Heart left ventricle (tissue), 16 donors: ENCODE measurements at regions not wholly inside any gene's neighbourhood (a gene's known extent, or its start where the extent isn't known, plus 50 kb on each side); places are given as distances from the start of the nearest gene placed in this dataset.

Experiments used
- ATAC-seq, 4 donors: fragments of 200-7000 bp; cut with Tn5 transposase; one replicate each; pipeline ENCODE4 v1.9.1; 2020 to 2022; ENCODE audit warnings: moderate library complexity in 4 of 4, mild to moderate bottlenecking in 3 of 4, moderate number of reproducible peaks in 1 of 4
- DNase-seq, 5 donors: peaks; one replicate each; pipeline ENCODE4 v3.0.0-alpha.2; 2020
- H3K27ac ChIP-seq, 12 donors: fragments of 200-600 bp; sonication (generic) in 4 of 12; one replicate each; pipeline versions ENCODE4 v1.5.0 to v1.8.0; 2016 to 2022; ENCODE audit warnings: mild to moderate bottlenecking in 2 of 12
- H3K27me3 ChIP-seq, 9 donors: fragments of 200-600 bp; sonication (generic) in 2 of 9; one replicate each; pipeline versions ENCODE4 v1.5.1 to v1.8.0; 2016 to 2022; ENCODE audit warnings: mild to moderate bottlenecking in 3 of 9
- H3K36me3 ChIP-seq, 9 donors: fragments of 200-600 bp; sonication (generic) in 2 of 9; one replicate each; pipeline versions ENCODE4 v1.5.0 to v1.8.0; 2018 to 2022; ENCODE audit warnings: mild to moderate bottlenecking in 2 of 9
- H3K4me1 ChIP-seq, 12 donors: fragments of 200-600 bp; sonication (generic) in 4 of 12; one replicate each; pipeline versions ENCODE4 v1.5.0 to v1.8.0; 2016 to 2022; ENCODE audit warnings: mild to moderate bottlenecking in 3 of 12
- H3K4me3 ChIP-seq, 12 donors: fragments of 200-600 bp; sonication (generic) in 4 of 12; one replicate each; pipeline versions ENCODE4 v1.5.0 to v1.8.0; 2017 to 2022; ENCODE audit warnings: mild to moderate bottlenecking in 9 of 12, moderate library complexity in 4 of 12
- H3K9me3 ChIP-seq, 12 donors: fragments of 200-600 bp; sonication (generic) in 4 of 12; one replicate each; pipeline versions ENCODE4 v1.5.0 to v1.8.0; 2016 to 2022; ENCODE audit warnings: mild to moderate bottlenecking in 1 of 12
- CTCF ChIP-seq, 12 donors: fragments of 200-600 bp; sonication (generic) in 4 of 12; IDR thresholded peaks; one replicate each; pipeline versions ENCODE4 v1.5.0 to v1.8.0; 2018 to 2022; ENCODE audit warnings: antibody characterized with exemption in 12 of 12, mild to moderate bottlenecking in 5 of 12
- POLR2A ChIP-seq, 2 donors: fragments of 450-650 bp; IDR thresholded peaks; one replicate each; pipeline ENCODE4 v1.6.1; 2017; ENCODE audit warnings: antibody characterized with exemption in 2 of 2, mild to moderate bottlenecking in 2 of 2, moderate library complexity in 2 of 2
- WGBS, 4 donors: extraction: QIAGEN DNeasy Blood & Tissue Kit in 2 of 4; methylation state at CpG; one replicate each; pipeline versions ENCODE4 v1.1.5 to v1.1.7; 2013 to 2018; 5-methylcytosine and 5-hydroxymethylcytosine counted together
- intact Hi-C, 10 donors: fragments of 100-400 bp; cut with DNase I; formaldehyde crosslinking; loops; one replicate each; pipeline versions ENCODE4 v1.11.1 to v1.14.2; 2022
- donor health status: ischemic (EF 13 %, LVEDD 7.1; RV severe dilation, severe dysfunction).
- donor health status: healthy with polysubstance abuse.
- donor health status: DM: no; HTN: yes; CAD: no.
- donor health status: DM: no; HTN: no; CAD: no.
- donor health status: ischemic (EF 25% LVEDD 6.9; RV normal size, moderate dysfunction).
- donor health status: ischemic (EF 25% LVEDD 5.7; RV mildly dilated, moderate dysfunction).
- donor health status: healthy.
- donor health status: DM: yes; HTN: yes; CAD: no.
- donor health status: ischemic (EF 35%, LVEDD 5.7; RV mildly dilated, moderate dysfunction).
- donor health status: nonischemic (EF 11% LVEDD 7.7; RV severe dilation, severe dysfunction).
- donor health status: DM: yes; HTN: yes; CAD: no.
- donor health status: PGD.
- donor health status: ischemic (EF 29% LVEDD 5.4; RV normal size, mild dysfunction).
- donor health status: nonischemic (EF 23%, LVEDD 6.1; RV moderate dilation, normal function).

DNA sequence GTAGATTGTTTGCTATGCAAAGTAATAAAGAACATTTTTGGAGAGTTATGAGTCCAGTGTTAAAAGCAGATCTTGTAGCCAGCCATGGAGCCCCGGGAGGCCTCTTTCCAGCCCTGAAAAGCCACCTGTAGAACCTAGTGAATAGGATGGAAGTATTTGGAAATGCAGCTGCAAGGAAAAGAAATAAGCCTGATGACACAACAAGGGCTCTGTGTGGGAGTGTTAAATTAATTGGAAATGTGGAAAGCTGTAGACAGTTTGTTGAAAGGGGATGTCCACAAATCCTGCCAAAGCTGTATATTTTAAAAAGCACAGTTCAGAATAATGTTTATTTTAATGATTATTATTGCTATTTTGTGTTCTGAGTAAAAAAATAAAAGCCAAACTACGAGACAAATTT, 152.5 kb upstream of the GHR start:
- no peak for ATAC-seq
- Histone ChIP-seq H3K4me1 (no peaks in the 10 kb centered on the region), H3K27ac (no peak overlapping the region), H3K27me3 (no peaks in the 10 kb centered on the region), H3K4me3 (no peak overlapping the region), H3K36me3 (no peaks in the 10 kb centered on the region), H3K9me3 (no peaks in the 10 kb centered on the region)
- WGBS, 4 donors = 44 to 55% (median 48%) methylated on average over 2 of the region's 2 CpGs
- DNase-seq = no peak
- intact Hi-C loops = no loop called here
- TF ChIP-seq CTCF (IDR thresholded peaks at IDR 0.05) = no peak

- no peak overlapping the region for H3K4me3 ChIP-seq
- no peaks in the 10 kb centered on the region for H3K27me3 ChIP-seq
- DNase-seq = no peak
- intact Hi-C loops = no loop called here
- H3K36me3 ChIP-seq = no peaks in the 10 kb centered on the region
- no peak overlapping the region for H3K27ac ChIP-seq
- ATAC-seq = no peak
- H3K4me1 ChIP-seq = no peaks in the 10 kb centered on the region
- no peaks in the 10 kb centered on the region for H3K9me3 ChIP-seq
- no peak for TF ChIP-seq POLR2A (IDR thresholded peaks at IDR 0.05)
- no peak for TF ChIP-seq CTCF (IDR thresholded peaks at IDR 0.05)
- WGBS, 4 donors = 21 to 48% (median 45%) methylated on average over 1 of the region's 1 CpG
These were observed 148.3 kb upstream of the GHR start for GRCh38 chr5:42274913-42275312.

GRCh38 chr5:42277293-42277692, 145.9 kb upstream of the GHR start:
- Histone ChIP-seq H3K4me1 (no peaks in the 10 kb centered on the region), H3K36me3 (no peaks in the 10 kb centered on the region), H3K4me3 (no peak overlapping the region), H3K9me3 (no peaks in the 10 kb centered on the region), H3K27ac (no peak overlapping the region), H3K27me3 (no peaks in the 10 kb centered on the region)
- 45 to 71% (median 63%) methylated on average over 2 of the region's 2 CpGs for WGBS, 4 donors
- no peak for ATAC-seq
- no peak for DNase-seq
- no peak for TF ChIP-seq CTCF (IDR thresholded peaks at IDR 0.05)
- TF ChIP-seq POLR2A (IDR thresholded peaks at IDR 0.05) = no peak
- intact Hi-C loops = no loop called here

DNA sequence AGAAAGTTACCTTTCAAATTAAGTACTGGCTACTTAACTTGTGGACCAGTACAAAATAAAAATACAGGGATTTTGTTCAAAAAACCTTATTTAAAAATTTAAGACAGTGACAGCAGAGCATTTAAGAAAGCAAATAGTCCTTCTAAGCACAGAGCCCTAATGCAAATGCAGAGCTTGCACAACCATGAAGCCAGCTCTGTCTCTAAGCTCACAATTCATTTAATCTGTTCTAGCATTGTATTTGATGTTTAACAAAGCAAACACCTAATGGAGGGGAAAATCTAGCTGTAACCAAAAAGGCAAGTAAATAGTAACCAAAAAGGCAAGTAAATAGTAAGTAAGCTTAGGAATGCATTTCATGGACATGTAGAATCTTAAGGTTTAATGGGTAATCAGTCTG, 138.7 kb upstream of the GHR start:
- no peaks in the 10 kb centered on the region for H3K9me3 ChIP-seq
- intact Hi-C loops = no loop called here
- ATAC-seq = no peak
- no peaks in the 10 kb centered on the region for H3K27me3 ChIP-seq
- no peak overlapping the region for H3K4me3 ChIP-seq
- no peak for DNase-seq
- TF ChIP-seq POLR2A (IDR thresholded peaks at IDR 0.05) = no peak
- no peak for TF ChIP-seq CTCF (IDR thresholded peaks at IDR 0.05)
- no peaks in the 10 kb centered on the region for H3K4me1 ChIP-seq
- H3K36me3 ChIP-seq = no peaks in the 10 kb centered on the region
- H3K27ac ChIP-seq = no peak overlapping the region
